GM19468 (cell line): ENCODE measurements at regions not wholly inside any gene's neighbourhood (a gene's known extent, or its start where the extent isn't known, plus 50 kb on each side); places are given as distances from the start of the nearest gene placed in this dataset.
"Not testable (repeated sequence)": the region's sequence is repeated elsewhere in the genome, so short reads cannot be mapped to it uniquely, and the experiment has no call there.

Experiments used
- ATAC-seq: cut with Tn5 transposase; IDR thresholded peaks from one replicate; pipeline ENCODE4 v1.9.1; 2021; ENCODE audit warnings: mild to moderate bottlenecking, moderate library complexity, moderate number of reproducible peaks; ENCODE audit not compliant: unreplicated experiment; ENCODE audit errors: extremely low read depth

- not testable (repeated sequence) for ATAC-seq
Measured at GRCh38 chr2:16748511-16749266, 83.1 kb upstream of the CYRIA start.

DNA sequence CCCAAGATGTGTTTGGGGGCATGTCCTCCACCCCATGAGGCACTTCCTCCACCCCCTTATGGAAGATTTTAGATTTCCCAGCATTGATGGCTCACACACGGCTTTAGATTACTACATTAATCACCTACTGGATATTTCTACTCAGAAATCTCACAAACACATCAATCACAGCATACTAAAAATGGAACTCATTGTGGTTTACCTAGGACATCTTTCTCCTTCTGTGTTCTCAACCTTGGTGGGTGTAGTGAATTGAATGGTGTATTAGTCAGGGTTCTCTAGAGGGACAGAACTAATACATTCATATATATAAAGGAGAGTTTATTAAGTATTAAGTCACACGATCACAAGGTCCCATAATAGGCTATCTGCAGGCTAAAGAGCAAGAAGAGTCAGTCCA is 82.1 kb upstream of the CYRIA start:
- no peak for ATAC-seq

GRCh38 chr2:16747257-16747656 is 81.6 kb upstream of the CYRIA start:
- no peak for ATAC-seq

- no peak for ATAC-seq
Measured at GRCh38 chr2:16746833-16747232, 81.2 kb upstream of the CYRIA start.

- no peak for ATAC-seq
Measured at GRCh38 chr2:16746329-16746728, 80.7 kb upstream of the CYRIA start.

DNA sequence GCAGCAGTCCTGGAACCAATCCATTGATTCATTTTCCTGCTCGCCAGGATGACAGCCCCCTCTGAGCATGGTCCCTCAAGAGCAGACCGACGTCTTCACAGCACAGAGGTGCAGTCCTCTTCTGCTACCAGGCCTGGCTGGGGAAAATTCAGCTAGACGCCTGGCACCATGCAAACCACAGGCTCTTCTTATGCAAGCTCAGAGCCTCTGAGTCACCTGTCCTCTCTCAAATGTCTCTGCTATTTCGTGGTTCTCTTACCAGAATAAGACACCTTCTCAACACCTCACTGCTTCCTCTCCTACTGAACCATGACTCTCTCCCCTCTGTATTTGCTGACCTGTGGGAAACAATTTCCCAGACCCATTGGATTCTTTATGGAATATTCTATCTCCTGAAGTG is 79.8 kb upstream of the CYRIA start:
- ATAC-seq, result no peak

- no peak for ATAC-seq
Measured at GRCh38 chr2:16744521-16744920, 78.9 kb upstream of the CYRIA start.

- no peak for ATAC-seq
Measured at GRCh38 chr2:16742026-16742425, 76.4 kb upstream of the CYRIA start.

GRCh38 chr2:16741498-16741897 is 75.9 kb upstream of the CYRIA start:
- ATAC-seq, result no peak

DNA sequence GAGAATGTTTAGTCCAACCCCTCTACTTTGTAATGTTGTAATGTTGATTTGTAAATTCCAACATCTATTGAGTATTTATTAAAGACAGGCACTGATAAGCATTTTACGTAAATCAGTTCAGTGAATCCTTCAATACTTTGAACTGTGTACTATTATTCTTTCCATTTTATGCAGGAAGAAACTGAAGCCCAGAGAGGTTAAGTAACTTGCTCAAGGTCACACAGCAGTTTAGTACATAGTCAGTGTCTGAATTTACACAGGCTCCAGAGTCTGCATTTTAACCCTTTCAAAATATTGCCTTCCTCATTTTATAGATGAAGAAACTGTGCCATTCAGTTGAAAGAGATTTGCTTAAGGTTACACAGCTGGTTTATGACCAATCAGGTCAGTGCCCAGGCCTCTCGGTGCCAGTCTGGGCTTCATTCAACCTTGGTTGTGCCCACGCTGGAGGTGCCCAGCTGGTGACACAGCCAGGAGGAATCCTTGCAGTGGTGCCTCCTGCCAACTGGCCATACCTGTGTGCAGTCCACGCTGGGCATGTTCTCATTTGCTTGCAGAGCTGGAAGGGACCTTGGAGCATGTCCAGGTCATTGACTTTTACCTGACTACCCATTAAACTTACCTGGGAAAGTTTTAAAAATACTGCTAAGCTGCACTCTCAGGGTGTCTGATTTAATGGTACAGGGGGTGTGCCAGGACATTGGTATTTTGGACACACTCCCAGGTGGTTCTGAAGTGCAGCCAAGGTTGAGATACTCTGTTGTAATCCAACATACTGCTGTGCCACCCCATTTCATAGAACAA is 74.3 kb upstream of the CYRIA start:
- ATAC-seq, result no peak

GRCh38 chr2:16738361-16739225 is 73.0 kb upstream of the CYRIA start:
- ATAC-seq, result no peak

DNA sequence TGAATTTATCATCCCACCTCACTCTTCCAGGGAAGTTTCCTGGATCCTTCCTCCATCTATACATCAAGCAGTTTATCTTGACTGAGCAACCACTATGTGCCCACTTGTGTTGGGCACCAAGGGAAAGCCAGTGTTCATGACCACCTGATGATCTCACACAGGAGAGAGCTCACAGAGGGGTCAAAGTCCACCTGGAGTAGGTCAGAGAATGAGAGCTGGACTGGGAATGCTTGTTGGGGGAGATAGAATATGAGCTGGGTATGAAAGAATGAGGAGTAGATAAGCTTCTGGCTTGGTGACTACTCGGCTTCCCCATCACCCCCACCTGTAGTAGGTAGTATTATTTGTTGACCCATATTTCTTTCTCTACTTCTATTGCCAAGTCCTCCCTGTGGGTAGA is 72.2 kb upstream of the CYRIA start:
- ATAC-seq, result no peak

DNA sequence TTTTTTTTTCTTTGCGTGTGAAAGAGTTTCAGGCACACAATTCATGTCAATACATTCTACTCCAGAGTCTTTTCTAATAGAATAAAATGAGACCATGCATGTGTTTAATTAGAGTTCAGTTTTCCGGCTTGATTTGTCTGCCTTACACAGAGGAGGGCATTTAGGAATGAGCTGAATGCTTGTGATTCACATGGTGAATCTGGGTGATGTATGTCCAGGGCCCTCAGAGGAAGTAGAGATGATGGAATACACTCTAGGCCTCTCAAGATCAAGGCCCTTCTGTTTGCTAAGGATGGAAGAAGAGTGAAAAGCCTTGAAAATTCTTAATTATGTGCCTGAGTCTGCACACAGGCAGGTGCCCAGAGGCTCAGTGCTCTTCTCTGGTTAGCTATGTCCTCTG is 71.0 kb upstream of the CYRIA start:
- no peak for ATAC-seq

DNA sequence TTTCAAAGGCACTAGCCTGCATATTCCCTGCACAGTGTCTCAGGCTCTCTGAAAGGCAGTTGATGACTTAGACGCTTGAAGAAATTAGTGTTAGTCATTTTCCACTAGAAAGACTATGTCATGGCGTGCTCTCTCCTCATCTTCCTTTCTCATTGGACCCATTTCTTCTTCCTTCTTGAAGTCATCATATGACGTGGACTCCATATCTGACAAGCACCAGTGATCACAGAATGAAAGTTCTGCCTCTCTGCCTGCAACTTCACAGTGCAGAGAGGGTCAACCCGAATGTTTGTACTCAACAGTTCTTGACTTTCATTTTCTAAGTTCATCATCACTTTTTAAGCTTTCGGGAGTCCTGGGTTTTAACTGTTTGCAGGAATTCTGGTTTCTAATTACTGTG is 63.7 kb upstream of the CYRIA start:
- ATAC-seq, result no peak

DNA sequence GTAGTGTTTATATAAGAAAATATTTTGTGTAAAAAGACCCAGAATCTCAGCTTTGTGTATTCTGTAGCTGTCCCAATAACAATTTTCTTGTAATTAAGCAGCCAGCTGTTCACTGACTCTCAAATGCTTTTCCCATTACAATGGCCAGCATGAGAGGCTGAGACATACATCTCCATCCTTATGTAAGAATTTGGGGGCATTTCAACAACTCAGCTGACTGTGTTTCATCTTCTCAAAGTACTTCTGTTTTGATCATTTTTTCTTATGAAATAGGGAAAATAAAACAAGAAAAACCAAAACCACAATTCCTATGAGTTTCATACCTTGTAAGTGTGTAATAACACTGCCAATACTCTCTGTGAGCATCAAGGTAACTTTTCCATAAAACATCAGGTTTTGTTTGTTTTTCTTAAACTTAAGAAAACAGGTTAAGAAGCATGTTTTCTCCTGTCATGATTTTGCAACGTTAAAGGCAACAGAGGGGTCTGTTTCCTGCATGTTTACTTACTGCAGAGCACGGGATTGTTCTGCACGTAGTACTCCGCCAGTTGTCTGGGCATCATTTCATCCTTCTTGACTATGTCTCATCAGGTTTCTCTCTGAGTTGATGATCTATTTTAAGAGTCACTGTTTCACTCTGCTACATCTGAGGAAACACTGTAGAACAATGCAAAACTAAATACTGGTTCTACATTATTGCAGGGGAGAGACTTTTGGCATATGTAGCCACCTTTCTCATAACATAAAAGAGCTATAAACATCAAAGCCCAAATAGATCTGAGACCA is 62.9 kb upstream of the CYRIA start:
- no peak for ATAC-seq

DNA sequence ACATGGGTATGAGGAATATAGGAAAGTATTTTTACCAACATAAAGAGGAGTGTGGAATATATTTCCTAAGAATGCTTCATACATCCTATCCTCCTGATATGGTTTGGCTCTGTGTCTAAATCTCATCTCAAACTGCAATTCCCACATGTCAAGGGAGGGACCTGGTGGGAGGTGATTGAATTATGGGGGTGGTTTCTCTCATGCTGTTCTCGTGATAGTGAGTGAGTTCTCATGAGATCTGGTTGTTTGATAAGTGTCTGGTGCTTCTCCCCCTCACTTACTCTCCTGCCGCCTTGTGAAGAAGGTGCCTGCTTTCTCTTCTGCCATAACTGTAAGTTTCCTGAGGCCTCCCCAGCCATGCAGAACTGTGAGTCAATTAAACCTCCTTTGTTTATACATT is 62.2 kb upstream of the CYRIA start:
- not testable (repeated sequence) for ATAC-seq

DNA sequence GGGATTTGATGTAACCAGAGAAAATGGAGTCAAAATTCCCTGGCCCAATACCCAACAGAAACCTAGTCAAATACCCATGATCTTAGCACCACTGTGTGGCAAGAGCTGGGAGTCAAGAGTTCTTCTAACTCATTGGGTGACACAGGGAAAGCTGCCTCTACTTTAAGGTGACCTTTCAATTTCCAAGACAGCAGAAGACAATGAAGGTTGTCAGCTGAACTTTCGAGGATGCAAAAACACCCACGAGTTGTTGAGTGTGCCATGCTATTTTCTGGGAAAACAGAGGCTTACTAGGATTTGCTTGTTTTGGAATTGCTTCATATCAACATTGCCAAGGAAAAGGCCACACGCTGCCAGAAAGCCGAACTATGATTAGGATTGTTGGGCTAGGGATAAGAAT is 61.6 kb upstream of the CYRIA start:
- no peak for ATAC-seq

DNA sequence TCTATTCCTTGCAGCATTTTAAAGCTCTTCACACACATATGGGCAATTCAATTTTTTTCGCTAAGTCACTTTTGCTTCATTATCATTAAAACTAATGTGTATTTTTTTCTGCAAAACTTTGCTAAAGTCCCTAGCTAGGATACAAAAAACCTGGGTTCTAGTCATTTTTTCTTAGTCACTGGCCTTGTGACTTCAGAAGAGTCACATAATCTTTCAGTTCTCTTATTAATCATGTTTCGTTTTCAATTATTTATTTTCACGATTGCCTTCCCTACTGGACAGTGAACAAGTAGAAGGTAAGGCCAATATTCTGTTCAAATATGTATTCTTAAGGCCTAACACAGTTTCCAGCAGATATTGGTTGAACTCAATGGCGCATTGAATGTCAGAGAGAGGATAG is 60.9 kb upstream of the CYRIA start:
- no peak for ATAC-seq

GRCh38 chr2:16726147-16726546 is 60.5 kb upstream of the CYRIA start:
- no peak for ATAC-seq

DNA sequence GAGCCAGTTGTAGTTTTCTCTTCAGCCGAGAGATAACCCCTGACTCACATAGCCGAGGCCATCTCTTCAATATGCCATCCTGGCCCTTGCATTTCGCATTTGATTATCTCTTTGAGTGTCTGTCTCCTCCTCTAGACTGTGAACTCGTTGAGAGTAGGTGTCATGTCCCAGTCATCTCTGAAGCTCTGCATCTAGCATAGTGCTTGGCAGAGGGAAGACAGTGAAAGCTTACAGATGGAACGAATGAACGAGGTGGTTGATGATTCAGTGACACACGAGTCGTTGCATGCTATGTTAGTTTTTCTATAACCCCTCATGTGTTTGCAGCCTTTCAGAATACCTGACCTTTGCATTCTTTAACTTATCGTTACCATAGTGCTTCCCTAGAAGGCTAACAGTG is 59.9 kb upstream of the CYRIA start:
- ATAC-seq, result no peak
